PC-3 (cell line): ENCODE measurements at regions not wholly inside any gene's neighbourhood (a gene's known extent, or its start where the extent isn't known, plus 50 kb on each side); places are given as distances from the start of the nearest gene placed in this dataset.

Experiments
- ATAC-seq: fragments of 200-7000 bp; cut with Tn5 transposase; 2 replicates; pipeline ENCODE4 v1.9.1; 2020; ENCODE audit warnings: mild to moderate bottlenecking, moderate library complexity
- BruUV-seq: library from RNA; stranded (reverse); fragments of 400-500 nt; replicated peaks from 2 replicates; lab custom pipeline; 2021; lab: Mats Ljungman, UMichigan
- CTCF ChIA-PET: fragments of 300-600 bp; sonication (Branson Sonifier 250); formaldehyde crosslinking; loops from one replicate; lab custom pipeline; 2022; ENCODE audit warnings: antibody characterized with exemption; lab: Charles Lee
- POLR2A ChIA-PET: fragments of 300-600 bp; sonication (Branson Sonifier 250); formaldehyde crosslinking; loops from one replicate; lab custom pipeline; 2022; ENCODE audit warnings: antibody characterized with exemption; ENCODE audit not compliant: unreplicated experiment; lab: Charles Lee
- DNase-seq: peaks from one replicate; pipeline ENCODE4 v3.0.0-alpha.2; 2015
- H2AFZ ChIP-seq: fragments of 300-600 bp; sonication (generic); 2 replicates; pipeline ENCODE4 v1.6.0; 2016; ENCODE audit warnings: antibody characterized with exemption, low read length
- H3F3A ChIP-seq: fragments of 300-600 bp; sonication (generic); one replicate; pipeline ENCODE4 v1.6.0; 2017; ENCODE audit warnings: antibody characterized with exemption, low read length, control low read depth, mild to moderate bottlenecking; ENCODE audit not compliant: unreplicated experiment
- H3K27ac ChIP-seq: fragments of 300-600 bp; sonication (generic); 2 replicates; pipeline ENCODE4 v1.5.1; 2016; ENCODE audit warnings: mild to moderate bottlenecking, low read length
- H3K27me3 ChIP-seq: fragments of 300-600 bp; sonication (generic); 2 replicates; pipeline ENCODE4 v1.6.1; 2016; ENCODE audit warnings: low read length, mixed read lengths
- H3K36me3 ChIP-seq: fragments of 300-600 bp; sonication (generic); 2 replicates; pipeline ENCODE4 v1.6.1; 2016; ENCODE audit warnings: low read depth, mixed run types, low read length, mixed read lengths
- H3K4me1 ChIP-seq: fragments of 300-600 bp; sonication (generic); 2 replicates; pipeline ENCODE4 v1.5.1; 2016; ENCODE audit warnings: low read length; ENCODE audit not compliant: insufficient read depth
- H3K4me2 ChIP-seq: fragments of 300-600 bp; sonication (generic); 2 replicates; pipeline ENCODE4 v1.6.0; 2016; ENCODE audit warnings: low read length
- H3K4me3 ChIP-seq: fragments of 300-600 bp; sonication (generic); 2 replicates; pipeline ENCODE4 v1.5.1; 2016; ENCODE audit warnings: mild to moderate bottlenecking, low read length, mixed read lengths
- H3K79me2 ChIP-seq: fragments of 300-600 bp; sonication (generic); 2 replicates; pipeline ENCODE4 v1.6.1; 2017; ENCODE audit warnings: low read length, mixed read lengths
- H3K9ac ChIP-seq: fragments of 300-600 bp; sonication (generic); 2 replicates; pipeline ENCODE4 v1.6.0; 2016; ENCODE audit warnings: mild to moderate bottlenecking, low read length
- H3K9me2 ChIP-seq: fragments of 300-600 bp; sonication (generic); replicated peaks from 2 replicates; pipeline ENCODE4 v1.6.1; 2016; ENCODE audit warnings: mixed run types, low read length, mixed read lengths
- H3K9me3 ChIP-seq: fragments of 300-600 bp; sonication (generic); 2 replicates; pipeline ENCODE4 v1.6.1; 2016; ENCODE audit warnings: low read length, mixed read lengths
- H4K20me1 ChIP-seq: fragments of 300-600 bp; sonication (generic); 2 replicates; pipeline ENCODE4 v1.6.1; 2016; ENCODE audit warnings: low read length, mixed read lengths
- EZH2 ChIP-seq: fragments of 300-600 bp; sonication (generic); IDR thresholded peaks from one replicate; pipeline ENCODE4 v1.6.1; 2017; ENCODE audit warnings: antibody characterized with exemption, mild to moderate bottlenecking, low read length; ENCODE audit not compliant: unreplicated experiment
- EZH2phosphoT487 ChIP-seq: fragments of 300-600 bp; sonication (generic); IDR thresholded peaks from 2 replicates; pipeline ENCODE4 v1.6.1; 2018; ENCODE audit warnings: mild to moderate bottlenecking, antibody characterized with exemption, low read length, borderline replicate concordance
- intact Hi-C: fragments of 100-400 bp; cut with micrococcal nuclease; formaldehyde crosslinking; loops from 2 replicates; pipeline ENCODE4 v1.9.0; 2023
- TF ChIP-seq, protein P1 (sequence below): fragments of 300-600 bp; sonication (generic); conservative IDR thresholded peaks from 2 replicates; pipeline ENCODE4 v1.5.1; 2017; ENCODE audit warnings: antibody characterized with exemption, low read depth, mild to moderate bottlenecking, low read length

DNA sequence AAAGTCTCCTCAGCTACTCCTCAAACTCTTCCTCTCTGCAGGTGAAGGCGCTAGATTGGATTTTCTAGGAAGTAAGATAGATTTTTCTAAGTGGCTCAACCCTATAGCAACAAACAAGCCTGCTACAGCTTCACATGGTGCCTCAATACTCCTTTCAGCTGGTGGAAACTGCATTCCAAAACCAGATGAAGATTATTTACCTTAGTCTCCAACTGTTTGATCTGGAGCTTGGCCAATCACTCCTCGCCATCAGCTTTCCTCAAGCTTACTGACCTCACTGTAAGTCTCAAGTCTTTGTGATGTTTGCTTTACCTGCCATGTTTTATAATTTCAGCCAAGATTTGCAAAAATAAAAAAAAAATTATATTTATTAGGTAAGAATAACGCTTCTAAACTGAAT lies 622.4 kb downstream of the CHSY3 start:
- Histone ChIP-seq H3K36me3 (no peaks in the 10 kb centered on the region), H4K20me1 (no peaks in the 10 kb centered on the region), H3K79me2 (no peaks in the 10 kb centered on the region), H2AFZ (no peak overlapping the region), H3F3A (no peaks in the 10 kb centered on the region), H3K4me1 (peaks cover 27% of the 10 kb centered on the region), H3K9ac (no peak overlapping the region), H3K4me3 (no peak overlapping the region), H3K27me3 (no peaks in the 10 kb centered on the region), H3K4me2 (peak overlapping the region; percentile 10; the same call in 1 of the 2 replicates), H3K9me3 (no peaks in the 10 kb centered on the region), H3K27ac (peak overlapping the region; percentile 61), H3K9me2 (no peaks in the 10 kb centered on the region)
- TF ChIP-seq EZH2phosphoT487 (no peak), EZH2 (no peak)
- TF ChIP-seq, protein P1, sequence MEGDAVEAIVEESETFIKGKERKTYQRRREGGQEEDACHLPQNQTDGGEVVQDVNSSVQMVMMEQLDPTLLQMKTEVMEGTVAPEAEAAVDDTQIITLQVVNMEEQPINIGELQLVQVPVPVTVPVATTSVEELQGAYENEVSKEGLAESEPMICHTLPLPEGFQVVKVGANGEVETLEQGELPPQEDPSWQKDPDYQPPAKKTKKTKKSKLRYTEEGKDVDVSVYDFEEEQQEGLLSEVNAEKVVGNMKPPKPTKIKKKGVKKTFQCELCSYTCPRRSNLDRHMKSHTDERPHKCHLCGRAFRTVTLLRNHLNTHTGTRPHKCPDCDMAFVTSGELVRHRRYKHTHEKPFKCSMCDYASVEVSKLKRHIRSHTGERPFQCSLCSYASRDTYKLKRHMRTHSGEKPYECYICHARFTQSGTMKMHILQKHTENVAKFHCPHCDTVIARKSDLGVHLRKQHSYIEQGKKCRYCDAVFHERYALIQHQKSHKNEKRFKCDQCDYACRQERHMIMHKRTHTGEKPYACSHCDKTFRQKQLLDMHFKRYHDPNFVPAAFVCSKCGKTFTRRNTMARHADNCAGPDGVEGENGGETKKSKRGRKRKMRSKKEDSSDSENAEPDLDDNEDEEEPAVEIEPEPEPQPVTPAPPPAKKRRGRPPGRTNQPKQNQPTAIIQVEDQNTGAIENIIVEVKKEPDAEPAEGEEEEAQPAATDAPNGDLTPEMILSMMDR = no peak
- DNase-seq = peak; percentile 65
- ChIA-PET CTCF (interaction anchor here (0.6 kb wide), 1 partner anchor 1007 kb away, joined by 3 read pairs; no protein-coding TSS in a partner anchor), POLR2A (no interaction called here)
- intact Hi-C loops = no loop called here
- no TSS peak for BruUV-seq
- ATAC-seq = no peak

DNA sequence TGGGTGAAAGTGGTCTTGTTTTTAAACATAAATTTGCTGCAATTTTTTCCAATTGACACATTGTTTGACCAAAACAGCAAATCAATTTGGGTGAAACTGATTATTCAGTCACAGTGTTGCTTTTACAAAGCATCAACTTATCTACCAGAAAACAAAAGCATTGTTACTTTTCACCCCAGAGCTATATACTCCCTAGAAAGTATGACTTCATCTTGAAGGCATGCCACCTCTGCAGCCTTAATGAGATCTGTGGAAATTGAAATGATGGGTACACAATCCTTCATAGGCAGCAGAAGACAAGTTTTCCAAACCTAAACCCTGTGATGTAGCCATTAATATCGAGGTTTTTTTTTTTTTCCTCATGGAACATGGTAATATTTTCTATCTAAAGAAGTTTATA lies 615.9 kb downstream of the CHSY3 start:
- Histone ChIP-seq H3K4me2 (peak overlapping the region; percentile 23; the same call in 1 of the 2 replicates), H3K27me3 (no peaks in the 10 kb centered on the region), H3K9me3 (peaks cover 16% of the 10 kb centered on the region), H3K9me2 (no peaks in the 10 kb centered on the region), H3K9ac (no peak overlapping the region), H2AFZ (no peak overlapping the region), H4K20me1 (no peaks in the 10 kb centered on the region), H3K4me1 (peaks cover 18% of the 10 kb centered on the region), H3K4me3 (no peak overlapping the region), H3F3A (peaks cover 7% of the 10 kb centered on the region), H3K36me3 (peaks cover 17% of the 10 kb centered on the region; the same call in 1 of the 2 replicates), H3K79me2 (no peaks in the 10 kb centered on the region), H3K27ac (no peak overlapping the region)
- ChIA-PET CTCF (no interaction called here), POLR2A (no interaction called here)
- BruUV-seq = no TSS peak
- TF ChIP-seq EZH2 (no peak), EZH2phosphoT487 (no peak)
- TF ChIP-seq, protein P1 = no peak
- DNase-seq (peak; percentile 66), ATAC-seq (peak; percentile 80)
- intact Hi-C loops = no loop called here

DNA sequence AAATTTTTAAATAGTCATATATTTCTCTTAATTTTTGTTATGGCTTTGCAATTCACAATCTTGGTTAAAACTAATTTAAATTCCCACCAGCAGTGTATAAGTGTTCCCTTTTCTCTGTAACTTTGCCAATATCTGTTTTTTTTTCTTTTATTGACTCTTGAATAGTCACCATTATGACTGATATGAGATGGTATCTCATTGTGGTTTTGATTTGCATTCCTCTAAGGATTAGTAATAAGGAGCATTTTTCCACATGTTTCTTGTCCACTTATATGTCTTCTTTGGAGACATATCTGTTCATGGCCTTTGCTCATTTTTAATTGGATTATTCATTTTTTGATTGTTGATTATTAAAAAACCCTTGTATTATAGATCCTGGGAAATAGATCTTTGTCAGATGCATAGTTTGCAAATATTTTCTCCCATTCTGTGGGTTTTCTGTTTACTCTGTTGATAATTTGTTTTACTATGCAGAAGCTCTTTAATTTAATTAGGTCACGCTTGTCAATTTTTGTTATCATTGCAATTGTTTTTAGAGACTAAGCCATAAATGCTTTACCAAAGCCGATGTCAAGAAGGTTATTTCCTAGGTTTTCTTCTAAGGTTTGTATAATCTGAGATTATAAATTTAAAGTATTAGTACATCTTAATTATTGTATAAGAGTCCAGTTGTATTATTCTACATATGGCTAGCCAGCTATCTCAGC lies 610.9 kb downstream of the CHSY3 start:
- CTCF ChIA-PET = no interaction called here
- ATAC-seq = peak; percentile 99
- Histone ChIP-seq H3K4me2 (peak overlapping the region; percentile 23), H3K9ac (peak overlapping the region; percentile 60), H3K27ac (peak overlapping the region; percentile 89), H3K9me3 (peaks cover 16% of the 10 kb centered on the region), H2AFZ (no peak overlapping the region), H3K36me3 (peaks cover 17% of the 10 kb centered on the region; the same call in 1 of the 2 replicates), H3K9me2 (no peaks in the 10 kb centered on the region), H4K20me1 (no peaks in the 10 kb centered on the region), H3F3A (peaks cover 7% of the 10 kb centered on the region), H3K27me3 (no peaks in the 10 kb centered on the region), H3K4me3 (no peak overlapping the region), H3K4me1 (peaks cover 18% of the 10 kb centered on the region), H3K79me2 (no peaks in the 10 kb centered on the region)
- intact Hi-C loops = loop anchor here (1.0 kb wide), 1 partner anchor 19 kb away; no protein-coding TSS in a partner anchor
- DNase-seq = peak; percentile 95
- TF ChIP-seq EZH2phosphoT487 = no peak
- no peak for TF ChIP-seq EZH2
- TF ChIP-seq, protein P1 = no peak
- no TSS peak for BruUV-seq
- POLR2A ChIA-PET = no interaction called here
